ENCODE measurements at regions not wholly inside any gene's neighbourhood (a gene's known extent, or its start where the extent isn't known, plus 50 kb on each side); places are given as distances from the start of the nearest gene placed in this dataset.

DNA sequence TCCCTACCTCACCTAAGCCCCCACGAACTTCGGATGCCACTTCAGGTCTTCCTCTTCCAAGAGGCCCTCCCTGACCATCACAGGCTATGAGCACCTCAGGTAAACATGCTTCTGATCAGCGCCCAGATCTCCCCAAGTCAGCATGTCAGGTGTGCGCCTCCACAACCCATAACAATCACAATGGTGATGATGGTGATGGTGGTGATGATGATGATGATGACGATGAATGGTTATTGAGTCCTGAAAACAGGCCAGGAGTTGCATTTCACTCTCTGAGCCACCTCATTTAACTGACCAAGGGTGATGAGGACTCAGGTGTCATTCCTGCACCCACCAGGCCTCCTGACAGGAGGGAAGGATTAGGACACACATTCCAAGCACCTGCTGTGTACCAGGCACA, 426.6 kb upstream of the SULF2 start:
- TF ChIP-seq, protein P1, sequence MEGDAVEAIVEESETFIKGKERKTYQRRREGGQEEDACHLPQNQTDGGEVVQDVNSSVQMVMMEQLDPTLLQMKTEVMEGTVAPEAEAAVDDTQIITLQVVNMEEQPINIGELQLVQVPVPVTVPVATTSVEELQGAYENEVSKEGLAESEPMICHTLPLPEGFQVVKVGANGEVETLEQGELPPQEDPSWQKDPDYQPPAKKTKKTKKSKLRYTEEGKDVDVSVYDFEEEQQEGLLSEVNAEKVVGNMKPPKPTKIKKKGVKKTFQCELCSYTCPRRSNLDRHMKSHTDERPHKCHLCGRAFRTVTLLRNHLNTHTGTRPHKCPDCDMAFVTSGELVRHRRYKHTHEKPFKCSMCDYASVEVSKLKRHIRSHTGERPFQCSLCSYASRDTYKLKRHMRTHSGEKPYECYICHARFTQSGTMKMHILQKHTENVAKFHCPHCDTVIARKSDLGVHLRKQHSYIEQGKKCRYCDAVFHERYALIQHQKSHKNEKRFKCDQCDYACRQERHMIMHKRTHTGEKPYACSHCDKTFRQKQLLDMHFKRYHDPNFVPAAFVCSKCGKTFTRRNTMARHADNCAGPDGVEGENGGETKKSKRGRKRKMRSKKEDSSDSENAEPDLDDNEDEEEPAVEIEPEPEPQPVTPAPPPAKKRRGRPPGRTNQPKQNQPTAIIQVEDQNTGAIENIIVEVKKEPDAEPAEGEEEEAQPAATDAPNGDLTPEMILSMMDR (IDR thresholded peaks at IDR 0.05; ENCODE audit: low read depth, low read length, poor library complexity, severe bottlenecking), result no peak
- no peak for TF ChIP-seq EZH2phosphoT487 (IDR thresholded peaks at IDR 0.05; ENCODE audit: borderline replicate concordance, low read length)
- H3F3A ChIP-seq (ENCODE audit: control insufficient read depth, insufficient read depth), result no peaks in the 10 kb centered on the region
- no peak overlapping the region for H3K27ac ChIP-seq (ENCODE audit: low read depth, low read length)
- H3K9me2 ChIP-seq (replicated peaks; ENCODE audit: control insufficient read depth, low read length), result no peaks in the 10 kb centered on the region
- H3K9me3 ChIP-seq (ENCODE audit: control insufficient read depth, insufficient read depth, low read length), result no peaks in the 10 kb centered on the region
- no peaks in the 10 kb centered on the region for H3K79me2 ChIP-seq (ENCODE audit: control insufficient read depth, low read length)
- no peak overlapping the region for H3K4me3 ChIP-seq (ENCODE audit: low read length)
- no peaks in the 10 kb centered on the region for H4K20me1 ChIP-seq (ENCODE audit: control insufficient read depth, insufficient read depth, low read depth, low read length)
- H3K4me2 ChIP-seq (ENCODE audit: low read length), result no peak overlapping the region
- H3K4me1 ChIP-seq (ENCODE audit: control insufficient read depth, low read length), result no peaks in the 10 kb centered on the region
- no peaks in the 10 kb centered on the region for H3K27me3 ChIP-seq (ENCODE audit: control insufficient read depth, low read length)
- H3K36me3 ChIP-seq (ENCODE audit: control insufficient read depth, low read length), result no peaks in the 10 kb centered on the region

DNA sequence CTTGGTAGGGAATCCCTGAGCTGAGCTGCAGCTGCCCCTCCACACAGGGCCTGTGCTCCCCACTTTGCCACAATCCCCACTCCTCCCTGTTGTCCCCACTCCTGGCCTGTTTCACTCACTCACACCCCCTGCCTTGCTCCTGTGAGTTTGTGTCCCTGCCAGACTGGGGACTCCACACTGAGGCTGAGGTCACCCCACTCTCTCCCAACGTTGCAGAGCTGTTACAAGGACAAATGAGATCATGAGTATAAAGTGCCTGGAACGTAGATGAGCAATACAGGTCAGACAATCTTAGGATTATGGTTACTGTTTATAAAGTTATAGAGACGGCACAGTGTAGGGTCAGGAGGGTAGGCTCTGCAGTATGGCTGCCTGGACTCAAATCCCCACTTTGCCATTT, 426.0 kb upstream of the SULF2 start:
- no peak overlapping the region for H3K4me2 ChIP-seq (ENCODE audit: low read length)

DNA sequence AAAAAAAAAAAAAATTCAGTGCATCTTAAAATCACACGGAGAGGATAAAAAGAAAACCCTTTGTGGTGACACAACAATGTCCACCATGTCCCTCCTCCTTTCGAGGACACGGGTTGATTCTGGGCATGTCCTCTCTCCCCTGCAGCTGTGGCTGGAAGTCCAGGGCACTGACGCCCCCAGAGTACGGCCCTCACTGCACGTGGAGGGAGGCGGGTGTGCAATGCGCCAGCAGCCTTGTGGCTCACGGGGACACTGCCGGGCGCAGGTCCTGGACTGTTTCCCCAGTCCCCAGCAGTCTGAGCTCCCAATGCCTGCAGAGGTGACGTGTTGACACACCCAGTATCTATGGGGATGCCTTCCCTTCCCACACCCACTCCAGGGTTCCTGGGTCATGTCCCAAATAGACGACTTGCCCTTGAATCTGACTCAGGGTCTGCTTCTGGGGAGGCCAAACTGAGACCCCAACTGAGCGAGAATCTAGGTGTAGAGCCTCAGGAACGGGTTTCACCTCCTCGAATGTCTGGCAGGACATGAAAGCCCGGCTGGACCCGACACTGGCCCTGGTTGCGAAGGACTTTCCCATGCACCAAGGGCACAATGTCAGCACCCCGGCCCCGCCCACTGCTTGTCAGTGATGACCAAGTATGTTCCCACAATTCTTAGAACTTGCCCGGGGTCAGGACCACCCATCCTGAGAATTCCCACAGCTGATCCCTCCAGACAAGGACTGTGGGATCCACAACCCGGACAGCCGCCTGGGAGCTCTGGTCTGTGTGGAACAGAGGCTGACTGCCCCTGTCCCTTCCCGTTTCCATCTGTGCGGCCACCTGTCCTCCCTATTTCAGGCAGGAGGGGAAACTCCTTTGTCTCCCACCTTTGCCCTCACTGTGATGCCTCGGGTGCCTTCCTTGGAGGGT, 425.1 kb upstream of the SULF2 start:
- Histone ChIP-seq H3K4me3 (ENCODE audit: low read length) (no peak overlapping the region), H3K79me2 (ENCODE audit: control insufficient read depth, low read length) (no peaks in the 10 kb centered on the region), H3F3A (ENCODE audit: control insufficient read depth, insufficient read depth) (no peaks in the 10 kb centered on the region), H4K20me1 (ENCODE audit: control insufficient read depth, insufficient read depth, low read depth, low read length) (no peaks in the 10 kb centered on the region), H3K9me2 (replicated peaks; ENCODE audit: control insufficient read depth, low read length) (no peaks in the 10 kb centered on the region), H3K36me3 (ENCODE audit: control insufficient read depth, low read length) (no peaks in the 10 kb centered on the region), H3K4me2 (ENCODE audit: low read length) (no peak overlapping the region), H3K4me1 (ENCODE audit: control insufficient read depth, low read length) (no peaks in the 10 kb centered on the region), H3K27ac (ENCODE audit: low read depth, low read length) (no peak overlapping the region), H3K27me3 (ENCODE audit: control insufficient read depth, low read length) (no peaks in the 10 kb centered on the region), H3K9me3 (ENCODE audit: control insufficient read depth, insufficient read depth, low read length) (no peaks in the 10 kb centered on the region)
- TF ChIP-seq EZH2phosphoT487 (IDR thresholded peaks at IDR 0.05; ENCODE audit: borderline replicate concordance, low read length), result no peak
- TF ChIP-seq, protein P1 (IDR thresholded peaks at IDR 0.05; ENCODE audit: low read depth, low read length, poor library complexity, severe bottlenecking), result no peak

More for the DNA sequence above, 426.0 kb upstream of the SULF2 start:
- no peaks in the 10 kb centered on the region for H3F3A ChIP-seq (ENCODE audit: control insufficient read depth, insufficient read depth)
- no peaks in the 10 kb centered on the region for H3K27me3 ChIP-seq (ENCODE audit: control insufficient read depth, low read length)
- no peak overlapping the region for H3K4me3 ChIP-seq (ENCODE audit: low read length)
- no peak overlapping the region for H3K27ac ChIP-seq (ENCODE audit: low read depth, low read length)
- H3K4me1 ChIP-seq (ENCODE audit: control insufficient read depth, low read length), result no peaks in the 10 kb centered on the region
- H3K36me3 ChIP-seq (ENCODE audit: control insufficient read depth, low read length), result no peaks in the 10 kb centered on the region
- no peaks in the 10 kb centered on the region for H4K20me1 ChIP-seq (ENCODE audit: control insufficient read depth, insufficient read depth, low read depth, low read length)
- H3K79me2 ChIP-seq (ENCODE audit: control insufficient read depth, low read length), result no peaks in the 10 kb centered on the region
- no peaks in the 10 kb centered on the region for H3K9me3 ChIP-seq (ENCODE audit: control insufficient read depth, insufficient read depth, low read length)
- no peaks in the 10 kb centered on the region for H3K9me2 ChIP-seq (replicated peaks; ENCODE audit: control insufficient read depth, low read length)
- TF ChIP-seq EZH2phosphoT487 (IDR thresholded peaks at IDR 0.05; ENCODE audit: borderline replicate concordance, low read length), result no peak
- TF ChIP-seq, protein P1 (IDR thresholded peaks at IDR 0.05; ENCODE audit: low read depth, low read length, poor library complexity, severe bottlenecking), result no peak
